ENCODE measurements at regions not wholly inside any gene's neighbourhood (a gene's known extent, or its start where the extent isn't known, plus 50 kb on each side); places are given as distances from the start of the nearest gene placed in this dataset.

GRCh38 chr15:77786956-77787355, 154.2 kb upstream of the LINGO1 start:
- Histone ChIP-seq H3K9me3 (no peaks in the 10 kb centered on the region), H3K27ac (no peak overlapping the region), H3K27me3 (peaks cover 72% of the 10 kb centered on the region), H3K4me1 (no peaks in the 10 kb centered on the region), H3K36me3 (no peaks in the 10 kb centered on the region), H3K4me3 (no peak overlapping the region)
- no peak for ATAC-seq
- TF ChIP-seq POLR2A (IDR thresholded peaks at IDR 0.05), result no peak
- no peak for TF ChIP-seq EP300 (IDR thresholded peaks at IDR 0.05)
- no peak for TF ChIP-seq POLR2AphosphoS5 (IDR thresholded peaks at IDR 0.05)
- TF ChIP-seq CTCF (IDR thresholded peaks at IDR 0.05), result no peak
- 73% methylated on average over 3 of the region's 12 CpGs; no CpG with 5 or more reads in 1 of the 2 donors for WGBS, 2 donors (ENCODE audit: low coverage in 1 of 2)

- H3K36me3 ChIP-seq, result no peaks in the 10 kb centered on the region
- peaks cover 0 to under 1% (median 0%) of the 10 kb centered on the region in 3 donors for H3K9me3 ChIP-seq
- no peak for ATAC-seq
- H3K27ac ChIP-seq, result no peak overlapping the region
- H3K4me1 ChIP-seq, result no peaks in the 10 kb centered on the region
- WGBS, 2 donors (ENCODE audit: low coverage in 1 of 2), result 70% methylated on average over 4 of the region's 11 CpGs; no CpG with 5 or more reads in 1 of the 2 donors
- TF ChIP-seq POLR2AphosphoS5 (IDR thresholded peaks at IDR 0.05), result no peak
- TF ChIP-seq EP300 (IDR thresholded peaks at IDR 0.05), result no peak
- no peak for TF ChIP-seq POLR2A (IDR thresholded peaks at IDR 0.05)
- TF ChIP-seq CTCF (IDR thresholded peaks at IDR 0.05), result no peak
- peaks cover 77% of the 10 kb centered on the region for H3K27me3 ChIP-seq
- H3K4me3 ChIP-seq, result no peak overlapping the region
Observed at GRCh38 chr15:77786181-77786890, 153.6 kb upstream of the LINGO1 start.

- 32 to 44% methylated on average over 5 to 8 of the region's 11 CpGs for WGBS, 2 donors (ENCODE audit: low coverage in 1 of 2)
- no peak overlapping the region for H3K4me3 ChIP-seq
Observed at GRCh38 chr15:77784361-77785292, 151.9 kb upstream of the LINGO1 start.

GRCh38 chr15:77783636-77784035, 150.9 kb upstream of the LINGO1 start:
- no peak for ATAC-seq
- no peaks in the 10 kb centered on the region for H3K36me3 ChIP-seq
- H3K27ac ChIP-seq, result no peak overlapping the region
- H3K9me3 ChIP-seq, result peaks cover 0 to 19% (median 0%) of the 10 kb centered on the region in 3 donors
- TF ChIP-seq POLR2AphosphoS5 (IDR thresholded peaks at IDR 0.05) (no peak), EP300 (IDR thresholded peaks at IDR 0.05) (no peak), POLR2A (IDR thresholded peaks at IDR 0.05) (no peak), CTCF (IDR thresholded peaks at IDR 0.05) (no peak)
- H3K4me1 ChIP-seq, result no peaks in the 10 kb centered on the region
- 18% methylated on average over 6 of the region's 10 CpGs; no CpG with 5 or more reads in 1 of the 2 donors for WGBS, 2 donors (ENCODE audit: low coverage in 1 of 2)
- no peak overlapping the region for H3K4me3 ChIP-seq
- peaks cover 79% of the 10 kb centered on the region for H3K27me3 ChIP-seq

More at GRCh38 chr15:77784361-77785292, 151.9 kb upstream of the LINGO1 start:
- H3K27ac ChIP-seq, result no peak overlapping the region
- ATAC-seq, result no peak
- TF ChIP-seq POLR2AphosphoS5 (IDR thresholded peaks at IDR 0.05) (no peak), POLR2A (IDR thresholded peaks at IDR 0.05) (no peak), CTCF (IDR thresholded peaks at IDR 0.05) (no peak), EP300 (IDR thresholded peaks at IDR 0.05) (no peak)
- peaks cover 0 to 18% (median 0%) of the 10 kb centered on the region in 3 donors for H3K9me3 ChIP-seq
- no peaks in the 10 kb centered on the region for H3K36me3 ChIP-seq
- H3K27me3 ChIP-seq, result peaks cover 74% of the 10 kb centered on the region
- H3K4me1 ChIP-seq, result no peaks in the 10 kb centered on the region
